ENCODE measurements at regions not wholly inside any gene's neighbourhood (a gene's known extent, or its start where the extent isn't known, plus 50 kb on each side); places are given as distances from the start of the nearest gene placed in this dataset.

DNA sequence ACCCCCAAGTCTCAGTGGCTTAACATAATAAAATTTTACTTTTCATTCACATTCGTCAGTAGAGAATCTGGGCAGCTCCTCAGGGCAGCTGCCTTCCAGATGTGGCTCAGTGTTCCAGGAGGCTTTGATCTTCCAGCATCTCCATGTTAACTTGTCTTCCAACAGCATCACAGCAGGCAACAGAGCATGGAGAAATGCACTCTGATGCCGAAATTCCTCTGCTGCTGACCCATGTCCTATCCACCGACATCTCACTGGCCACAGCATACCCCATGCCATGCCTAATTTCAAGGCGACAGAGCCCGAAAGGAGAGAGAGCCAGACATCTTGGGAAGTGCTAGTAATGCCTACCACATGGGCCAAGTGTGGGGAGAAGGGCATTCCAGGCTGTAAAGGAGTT lies 64.9 kb upstream of the MEDAG start:
- TF ChIP-seq, protein P1, sequence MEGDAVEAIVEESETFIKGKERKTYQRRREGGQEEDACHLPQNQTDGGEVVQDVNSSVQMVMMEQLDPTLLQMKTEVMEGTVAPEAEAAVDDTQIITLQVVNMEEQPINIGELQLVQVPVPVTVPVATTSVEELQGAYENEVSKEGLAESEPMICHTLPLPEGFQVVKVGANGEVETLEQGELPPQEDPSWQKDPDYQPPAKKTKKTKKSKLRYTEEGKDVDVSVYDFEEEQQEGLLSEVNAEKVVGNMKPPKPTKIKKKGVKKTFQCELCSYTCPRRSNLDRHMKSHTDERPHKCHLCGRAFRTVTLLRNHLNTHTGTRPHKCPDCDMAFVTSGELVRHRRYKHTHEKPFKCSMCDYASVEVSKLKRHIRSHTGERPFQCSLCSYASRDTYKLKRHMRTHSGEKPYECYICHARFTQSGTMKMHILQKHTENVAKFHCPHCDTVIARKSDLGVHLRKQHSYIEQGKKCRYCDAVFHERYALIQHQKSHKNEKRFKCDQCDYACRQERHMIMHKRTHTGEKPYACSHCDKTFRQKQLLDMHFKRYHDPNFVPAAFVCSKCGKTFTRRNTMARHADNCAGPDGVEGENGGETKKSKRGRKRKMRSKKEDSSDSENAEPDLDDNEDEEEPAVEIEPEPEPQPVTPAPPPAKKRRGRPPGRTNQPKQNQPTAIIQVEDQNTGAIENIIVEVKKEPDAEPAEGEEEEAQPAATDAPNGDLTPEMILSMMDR (IDR thresholded peaks at IDR 0.05), result no peak
- TF ChIP-seq POLR2A (IDR thresholded peaks at IDR 0.05) (no peak), POLR2AphosphoS5 (IDR thresholded peaks at IDR 0.05) (no peak), EP300 (IDR thresholded peaks at IDR 0.05) (no peak)
- H3K36me3 ChIP-seq, result no peaks in the 10 kb centered on the region
- DNase-seq, result no peak
- H3K27me3 ChIP-seq, result no peaks in the 10 kb centered on the region
- WGBS, 2 donors, result 87 to 88% methylated on average over 5 of the region's 5 CpGs
- H3K27ac ChIP-seq, result no peak overlapping the region
- H3K4me3 ChIP-seq, result no peak overlapping the region
- no peaks in the 10 kb centered on the region for H3K9me3 ChIP-seq
- intact Hi-C loops (cut with DNase I), result no loop called here
- no peaks in the 10 kb centered on the region for H3K4me1 ChIP-seq

DNA sequence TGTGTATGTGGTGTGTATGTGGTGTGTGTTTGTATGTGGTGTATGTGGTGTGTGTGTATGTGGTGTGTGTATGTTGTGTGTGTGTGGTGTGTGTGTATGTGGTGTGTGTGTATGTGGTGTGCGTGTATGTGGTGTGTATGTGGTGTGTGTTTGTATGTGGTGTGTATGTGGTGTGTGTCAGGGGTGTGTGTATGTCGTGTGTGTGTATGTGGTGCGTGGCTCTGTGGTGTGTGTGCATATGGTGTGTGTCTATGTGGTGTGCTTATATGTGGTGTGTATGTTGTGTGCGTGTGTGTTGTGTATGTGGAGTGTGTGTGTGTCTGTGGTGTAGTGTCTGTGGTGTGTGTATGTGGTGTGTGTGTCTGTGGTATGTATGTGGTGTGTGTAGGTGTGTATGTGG lies 62.5 kb upstream of the MEDAG start:
- Histone ChIP-seq H3K4me1 (peaks cover 0 to 8% (median 0%) of the 10 kb centered on the region in 4 donors), H3K4me3 (no peak overlapping the region), H3K27ac (no peak overlapping the region), H3K36me3 (no peaks in the 10 kb centered on the region), H3K27me3 (no peaks in the 10 kb centered on the region), H3K9me3 (no peaks in the 10 kb centered on the region)
- 64 to 84% methylated on average over 4 of the region's 4 CpGs for WGBS, 2 donors
- TF ChIP-seq POLR2A (IDR thresholded peaks at IDR 0.05) (no peak), POLR2AphosphoS5 (IDR thresholded peaks at IDR 0.05) (no peak), EP300 (IDR thresholded peaks at IDR 0.05) (no peak)
- TF ChIP-seq, protein P1 (IDR thresholded peaks at IDR 0.05), result no peak
- no peak for DNase-seq
- intact Hi-C loops (cut with DNase I), result no loop called here

DNA sequence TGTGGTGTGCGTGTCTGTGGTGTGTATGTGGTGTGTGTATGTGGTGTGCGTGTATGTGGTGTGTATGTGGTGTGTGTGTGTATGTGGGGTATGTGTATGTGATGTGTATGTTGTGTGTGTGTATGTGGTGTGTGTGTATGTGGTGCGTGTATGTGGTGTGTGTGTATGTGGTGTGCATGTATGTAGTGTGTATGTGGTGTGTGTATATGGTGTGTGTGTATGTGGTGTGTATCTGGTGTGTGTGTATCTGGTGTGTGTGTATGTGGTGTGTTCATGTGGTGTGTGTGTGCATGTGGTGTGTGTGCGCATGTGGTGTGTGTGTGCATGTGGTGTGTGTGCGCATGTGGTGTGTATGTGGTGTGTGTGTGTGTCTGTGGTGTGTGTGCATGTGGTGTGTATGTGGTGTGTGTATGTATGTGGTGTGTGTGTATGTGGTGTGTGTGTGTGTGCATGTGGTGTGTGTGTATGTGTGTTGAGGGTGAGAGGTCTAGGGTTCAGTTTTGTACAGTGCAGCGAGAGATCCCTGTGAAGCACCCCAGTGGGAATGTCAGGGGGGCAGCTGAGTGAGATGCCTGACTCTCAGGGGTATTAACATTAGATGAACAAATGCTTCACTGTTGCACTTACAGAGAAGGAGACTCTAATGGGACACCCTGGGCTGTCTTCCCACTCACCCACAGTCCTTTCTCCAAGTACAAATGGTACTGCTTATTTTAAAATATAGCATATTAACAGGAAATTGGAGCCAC lies 61.3 kb upstream of the MEDAG start:
- no peaks in the 10 kb centered on the region for H3K36me3 ChIP-seq
- H3K4me3 ChIP-seq, result no peak overlapping the region
- intact Hi-C loops (cut with DNase I), result no loop called here
- no peaks in the 10 kb centered on the region for H3K27me3 ChIP-seq
- WGBS, 2 donors, result 96 to 97% methylated on average over 6 of the region's 6 CpGs
- TF ChIP-seq, protein P1 (IDR thresholded peaks at IDR 0.05), result no peak
- TF ChIP-seq POLR2AphosphoS5 (IDR thresholded peaks at IDR 0.05) (no peak), POLR2A (IDR thresholded peaks at IDR 0.05) (no peak), EP300 (IDR thresholded peaks at IDR 0.05) (no peak)
- no peak for DNase-seq
- no peaks in the 10 kb centered on the region for H3K9me3 ChIP-seq
- peaks cover 0 to 8% (median 0%) of the 10 kb centered on the region in 4 donors for H3K4me1 ChIP-seq
- no peak overlapping the region for H3K27ac ChIP-seq

DNA sequence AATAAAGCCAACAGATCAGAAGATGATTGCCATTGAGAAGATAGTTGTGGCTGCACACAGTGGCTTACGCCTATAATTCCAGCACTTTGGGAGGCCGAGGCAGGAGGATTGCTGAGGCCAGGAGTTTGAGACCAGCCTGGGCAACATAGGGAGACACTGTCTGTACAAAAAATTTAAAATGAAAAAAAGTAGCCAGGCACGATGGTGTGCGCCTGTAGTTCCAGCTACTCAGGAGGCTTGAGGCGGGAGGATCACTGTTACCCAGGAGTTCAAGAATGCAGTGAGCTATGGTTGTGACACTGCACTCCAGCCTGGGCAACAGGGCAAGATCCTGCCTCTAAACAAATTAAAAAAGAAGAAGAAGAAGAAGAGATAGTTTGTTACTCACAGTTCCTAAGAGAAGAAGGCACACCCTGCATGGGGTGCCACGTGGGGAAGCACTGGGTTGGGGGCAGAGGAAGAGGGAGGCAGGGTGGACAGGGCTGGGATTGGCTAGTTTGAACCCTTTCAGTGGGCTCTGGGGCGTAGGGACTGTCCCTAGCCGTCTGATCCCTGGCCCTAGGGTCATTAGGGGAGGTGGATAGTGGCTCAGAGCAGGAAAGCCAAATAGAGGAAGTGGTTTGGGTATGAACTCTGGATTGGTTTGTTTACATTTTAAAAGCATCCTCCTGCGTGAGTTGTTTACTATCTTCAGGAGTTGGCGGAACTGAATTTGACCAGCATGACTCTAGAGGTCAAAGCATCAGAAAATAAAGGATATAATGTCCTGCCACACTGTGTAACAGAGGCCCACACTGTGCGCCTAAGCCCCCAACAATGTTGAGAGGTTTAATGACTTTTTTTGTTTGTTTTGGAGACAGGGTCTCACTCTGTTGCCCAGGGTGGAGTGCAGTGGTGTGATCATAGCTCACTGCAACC lies 60.5 kb upstream of the MEDAG start:
- intact Hi-C loops (cut with DNase I), result no loop called here
- H3K36me3 ChIP-seq, result no peaks in the 10 kb centered on the region
- H3K4me1 ChIP-seq, result peaks cover 0 to 8% (median 0%) of the 10 kb centered on the region in 4 donors
- 52 to 58% methylated on average over 11 of the region's 11 CpGs for WGBS, 2 donors
- H3K27me3 ChIP-seq, result no peaks in the 10 kb centered on the region
- H3K9me3 ChIP-seq, result no peaks in the 10 kb centered on the region
- DNase-seq, result no peak
- TF ChIP-seq EP300 (IDR thresholded peaks at IDR 0.05) (no peak), POLR2A (IDR thresholded peaks at IDR 0.05) (no peak)
- TF ChIP-seq, protein P1 (IDR thresholded peaks at IDR 0.05), result no peak
- no peak overlapping the region for H3K27ac ChIP-seq
- no peak overlapping the region for H3K4me3 ChIP-seq

Data from sigmoid colon (tissue), 6 donors.